ENCODE measurements at regions not wholly inside any gene's neighbourhood (a gene's known extent, or its start where the extent isn't known, plus 50 kb on each side); places are given as distances from the start of the nearest gene placed in this dataset.
"Not testable (repeated sequence)": the region's sequence is repeated elsewhere in the genome, so short reads cannot be mapped to it uniquely, and the experiment has no call there.

- in situ Hi-C loops (cut with MboI; ENCODE audit: low sequenced_read_pairs): no loop called here
These were observed 783.0 kb downstream of the TMEM121 start for GRCh38 chr14:106309423-106309822.

- in situ Hi-C loops (cut with MboI; ENCODE audit: low sequenced_read_pairs): no loop called here
These were observed 789.1 kb downstream of the TMEM121 start for GRCh38 chr14:106315436-106315835.

GRCh38 chr14:106317593-106317992 lies 791.2 kb downstream of the TMEM121 start:
- in situ Hi-C loops (cut with MboI; ENCODE audit: low sequenced_read_pairs): no loop called here

- in situ Hi-C loops (cut with MboI; ENCODE audit: low sequenced_read_pairs): no loop called here
These were observed 792.3 kb downstream of the TMEM121 start for GRCh38 chr14:106318700-106319099.

GRCh38 chr14:106323970-106324369 lies 797.6 kb downstream of the TMEM121 start:
- in situ Hi-C loops (cut with MboI; ENCODE audit: low sequenced_read_pairs): not testable (repeated sequence)

GRCh38 chr14:106327234-106327633 lies 800.9 kb downstream of the TMEM121 start:
- in situ Hi-C loops (cut with MboI; ENCODE audit: low sequenced_read_pairs): no loop called here

- in situ Hi-C loops (cut with MboI; ENCODE audit: low sequenced_read_pairs): not testable (repeated sequence)
These were observed 801.4 kb downstream of the TMEM121 start for GRCh38 chr14:106327702-106328353.

- in situ Hi-C loops (cut with MboI; ENCODE audit: low sequenced_read_pairs): not testable (repeated sequence)
These were observed 802.9 kb downstream of the TMEM121 start for GRCh38 chr14:106329243-106329642.

GRCh38 chr14:106329987-106330774 lies 803.8 kb downstream of the TMEM121 start:
- in situ Hi-C loops (cut with MboI; ENCODE audit: low sequenced_read_pairs): not testable (repeated sequence)

GRCh38 chr14:106334428-106335109 lies 808.2 kb downstream of the TMEM121 start:
- in situ Hi-C loops (cut with MboI; ENCODE audit: low sequenced_read_pairs): not testable (repeated sequence)

- in situ Hi-C loops (cut with MboI; ENCODE audit: low sequenced_read_pairs): not testable (repeated sequence)
These were observed 808.7 kb downstream of the TMEM121 start for GRCh38 chr14:106335110-106335429.

- in situ Hi-C loops (cut with MboI; ENCODE audit: low sequenced_read_pairs): not testable (repeated sequence)
These were observed 812.4 kb downstream of the TMEM121 start for GRCh38 chr14:106338775-106339174.

GRCh38 chr14:106340658-106341057 lies 814.3 kb downstream of the TMEM121 start:
- in situ Hi-C loops (cut with MboI; ENCODE audit: low sequenced_read_pairs): not testable (repeated sequence)

GRCh38 chr14:106341161-106341560 lies 814.8 kb downstream of the TMEM121 start:
- in situ Hi-C loops (cut with MboI; ENCODE audit: low sequenced_read_pairs): not testable (repeated sequence)

GRCh38 chr14:106343626-106344025 lies 817.2 kb downstream of the TMEM121 start:
- in situ Hi-C loops (cut with MboI; ENCODE audit: low sequenced_read_pairs): no loop called here

GRCh38 chr14:106344065-106344614 lies 817.8 kb downstream of the TMEM121 start:
- in situ Hi-C loops (cut with MboI; ENCODE audit: low sequenced_read_pairs): not testable (repeated sequence)

- in situ Hi-C loops (cut with MboI; ENCODE audit: low sequenced_read_pairs): not testable (repeated sequence)
These were observed 818.6 kb downstream of the TMEM121 start for GRCh38 chr14:106344791-106345479.

GRCh38 chr14:106346084-106346483 lies 819.7 kb downstream of the TMEM121 start:
- in situ Hi-C loops (cut with MboI; ENCODE audit: low sequenced_read_pairs): no loop called here

GRCh38 chr14:106346534-106347290 lies 820.3 kb downstream of the TMEM121 start:
- in situ Hi-C loops (cut with MboI; ENCODE audit: low sequenced_read_pairs): no loop called here

- in situ Hi-C loops (cut with MboI; ENCODE audit: low sequenced_read_pairs): no loop called here
These were observed 821.0 kb downstream of the TMEM121 start for GRCh38 chr14:106347291-106347778.

All from HL-60/S4 (cell line).